ENCODE measurements at regions not wholly inside any gene's neighbourhood (a gene's known extent, or its start where the extent isn't known, plus 50 kb on each side); places are given as distances from the start of the nearest gene placed in this dataset.

DNA sequence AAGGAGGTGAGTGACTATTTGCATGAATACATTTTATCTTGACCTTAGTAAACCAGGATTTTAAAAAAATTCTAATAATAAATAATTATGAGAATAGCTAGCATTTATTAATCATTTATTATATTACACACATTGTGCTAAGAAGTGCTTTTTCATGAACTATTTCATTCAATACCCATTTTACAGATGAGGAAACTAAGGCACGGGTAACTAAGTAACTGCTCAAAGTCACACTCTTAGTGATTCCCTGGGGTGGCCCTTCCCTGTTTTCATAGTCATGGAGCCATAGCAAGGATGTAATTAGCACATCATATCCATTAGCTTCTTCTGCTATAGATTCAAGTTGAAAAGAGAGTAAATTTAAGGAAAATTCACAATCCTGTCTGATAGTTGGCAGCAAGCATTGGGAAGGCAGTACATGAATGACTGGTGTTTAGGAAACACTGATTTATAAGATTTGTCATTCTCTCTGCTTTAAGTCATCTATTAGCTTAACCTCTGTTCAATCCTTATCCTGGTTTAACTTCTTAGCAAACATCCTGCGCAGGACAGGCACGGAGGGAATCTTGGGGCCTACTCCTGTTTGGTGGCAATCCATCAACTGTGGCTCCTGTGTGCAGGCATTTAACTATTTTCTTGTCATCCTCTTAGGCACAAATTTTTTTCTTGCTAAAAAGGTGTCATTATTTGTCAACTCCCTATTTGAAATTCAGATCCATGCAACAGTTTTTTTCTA is 68.3 kb downstream of the RIN2 start:
- 100% methylated on average over 3 of the region's 3 CpGs for WGBS (ENCODE audit: insufficient coverage)

DNA sequence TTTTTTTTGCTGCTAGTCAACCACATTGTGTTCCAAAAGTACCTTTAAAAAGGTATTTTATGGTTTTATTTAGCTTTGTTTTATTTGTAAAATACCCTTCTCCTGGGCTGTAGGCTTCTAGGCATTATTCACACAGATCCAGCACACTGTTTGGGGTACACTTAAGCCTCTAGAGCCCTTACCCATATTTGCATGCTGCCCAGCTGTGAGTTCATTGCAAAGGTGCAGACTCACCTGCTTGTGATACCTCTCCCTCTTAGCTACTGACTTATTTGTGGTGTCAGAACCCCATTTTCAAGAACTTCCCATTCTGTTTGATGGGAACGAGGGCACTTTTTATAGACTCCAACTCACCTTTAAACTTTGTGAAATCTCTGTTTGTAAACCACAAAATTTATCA is 69.8 kb downstream of the RIN2 start:
- H4K20me1 ChIP-seq (ENCODE audit: control insufficient read depth, insufficient read depth, low read length, poor library complexity, severe bottlenecking), result no peaks in the 10 kb centered on the region
- H2AFZ ChIP-seq (ENCODE audit: insufficient read depth, low read depth, low read length, poor library complexity, severe bottlenecking), result no peak overlapping the region
- CTCF ChIA-PET, result interaction anchor here (0.6 to 4.1 kb wide), 32 partner anchors 9 to 201 kb away, joined by 3 to 34 read pairs (median 4); no protein-coding TSS in a partner anchor
- no peaks in the 10 kb centered on the region for H3K27me3 ChIP-seq (replicated peaks in 1 of 4; ENCODE audit: control extremely low read depth in 1 of 4, control insufficient read depth in 3 of 4, insufficient read depth in 4 of 4, low read length in 3 of 4)
- Mint-ChIP-seq H3K4me1 (peaks cover 63% of the 10 kb centered on the region), H3K27me3 (no peaks in the 10 kb centered on the region), H3K9me3 (ENCODE audit: insufficient read depth) (no peaks in the 10 kb centered on the region), H3K4me3 (peak overlapping the region; percentile 12), H3K27ac (peak overlapping the region; percentile 66)
- peak overlapping the region; percentile 48 for H3K4me2 ChIP-seq (replicated peaks; ENCODE audit: low read depth, low read length, poor library complexity, severe bottlenecking)
- 22% methylated on average over 1 of the region's 1 CpG for WGBS (ENCODE audit: insufficient coverage)
- H3K27ac ChIP-seq (ENCODE audit: low read length in 2 of 2), result peak overlapping the region; percentile 44 to 48
- DNase-seq (no peak), ATAC-seq (ENCODE audit: low read depth) (peak; percentile 35)
- POLR2A ChIA-PET, result interaction anchor here (0.6 to 1.4 kb wide), 3 partner anchors 12 to 145 kb away, joined by 3 to 7 read pairs (median 4); no protein-coding TSS in a partner anchor
- H3K9ac ChIP-seq (ENCODE audit: low read length), result no peak overlapping the region
- no peaks in the 10 kb centered on the region for H3K79me2 ChIP-seq (ENCODE audit: control insufficient read depth, insufficient read depth, low read length)
- H3K4me3 ChIP-seq (ENCODE audit: control extremely low read depth in 1 of 5, extremely low read depth in 1 of 5, insufficient read depth in 1 of 5, low read depth in 2 of 5, low read length in 4 of 5), result no peak overlapping the region
- H3K9me3 ChIP-seq (ENCODE audit: control extremely low read depth in 1 of 3, control insufficient read depth in 2 of 3, insufficient read depth in 1 of 3, low read length in 2 of 3), result no peaks in the 10 kb centered on the region
- intact Hi-C loops (cut with micrococcal nuclease), result loop anchor here (1.0 kb wide), 5 partner anchors 13 to 167 kb away; no protein-coding TSS in a partner anchor
- no peaks in the 10 kb centered on the region for H3K36me3 ChIP-seq (replicated peaks in 1 of 2; ENCODE audit: control extremely low read depth in 1 of 2, control insufficient read depth in 1 of 2, extremely low read depth in 1 of 2, insufficient read depth in 2 of 2, low read length in 1 of 2)
- peaks cover 59 to 63% of the 10 kb centered on the region in 2 donors for H3K4me1 ChIP-seq (ENCODE audit: control insufficient read depth in 2 of 2, insufficient read depth in 2 of 2, low read length in 2 of 2)
- TF ChIP-seq, protein P1, sequence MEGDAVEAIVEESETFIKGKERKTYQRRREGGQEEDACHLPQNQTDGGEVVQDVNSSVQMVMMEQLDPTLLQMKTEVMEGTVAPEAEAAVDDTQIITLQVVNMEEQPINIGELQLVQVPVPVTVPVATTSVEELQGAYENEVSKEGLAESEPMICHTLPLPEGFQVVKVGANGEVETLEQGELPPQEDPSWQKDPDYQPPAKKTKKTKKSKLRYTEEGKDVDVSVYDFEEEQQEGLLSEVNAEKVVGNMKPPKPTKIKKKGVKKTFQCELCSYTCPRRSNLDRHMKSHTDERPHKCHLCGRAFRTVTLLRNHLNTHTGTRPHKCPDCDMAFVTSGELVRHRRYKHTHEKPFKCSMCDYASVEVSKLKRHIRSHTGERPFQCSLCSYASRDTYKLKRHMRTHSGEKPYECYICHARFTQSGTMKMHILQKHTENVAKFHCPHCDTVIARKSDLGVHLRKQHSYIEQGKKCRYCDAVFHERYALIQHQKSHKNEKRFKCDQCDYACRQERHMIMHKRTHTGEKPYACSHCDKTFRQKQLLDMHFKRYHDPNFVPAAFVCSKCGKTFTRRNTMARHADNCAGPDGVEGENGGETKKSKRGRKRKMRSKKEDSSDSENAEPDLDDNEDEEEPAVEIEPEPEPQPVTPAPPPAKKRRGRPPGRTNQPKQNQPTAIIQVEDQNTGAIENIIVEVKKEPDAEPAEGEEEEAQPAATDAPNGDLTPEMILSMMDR (IDR thresholded peaks at IDR 0.05), result no peak
- TF ChIP-seq EZH2 (IDR thresholded peaks at IDR 0.05; ENCODE audit: borderline replicate concordance, insufficient read depth, low read depth, low read length, poor library complexity, severe bottlenecking), result no peak

More for the DNA sequence above, 68.3 kb downstream of the RIN2 start:
- POLR2A ChIA-PET, result interaction anchor here (0.6 to 1.1 kb wide), 2 partner anchors 11 to 950 kb away, joined by 3 to 4 read pairs; no protein-coding TSS in a partner anchor
- TF ChIP-seq EZH2 (IDR thresholded peaks at IDR 0.05; ENCODE audit: borderline replicate concordance, insufficient read depth, low read depth, low read length, poor library complexity, severe bottlenecking), result no peak
- TF ChIP-seq, protein P1 (IDR thresholded peaks at IDR 0.05), result no peak
- H3K4me1 Mint-ChIP-seq, result peaks cover 68% of the 10 kb centered on the region
- ATAC-seq (ENCODE audit: low read depth) (no peak), DNase-seq (no peak)
- CTCF ChIA-PET, result interaction anchor here (1.0 to 4.1 kb wide), 8 partner anchors 8 to 169 kb away, joined by 3 to 27 read pairs (median 7); no protein-coding TSS in a partner anchor
- Histone ChIP-seq H3K4me2 (replicated peaks; ENCODE audit: low read depth, low read length, poor library complexity, severe bottlenecking) (no peak overlapping the region), H3K9ac (ENCODE audit: low read length) (no peak overlapping the region), H3K27me3 (replicated peaks in 1 of 4; ENCODE audit: control extremely low read depth in 1 of 4, control insufficient read depth in 3 of 4, insufficient read depth in 4 of 4, low read length in 3 of 4) (no peaks in the 10 kb centered on the region), H3K27ac (ENCODE audit: low read length in 2 of 2) (no peak overlapping the region), H3K4me3 (ENCODE audit: control extremely low read depth in 1 of 5, extremely low read depth in 1 of 5, insufficient read depth in 1 of 5, low read depth in 2 of 5, low read length in 4 of 5) (no peak overlapping the region), H2AFZ (ENCODE audit: insufficient read depth, low read depth, low read length, poor library complexity, severe bottlenecking) (no peak overlapping the region), H3K36me3 (replicated peaks in 1 of 2; ENCODE audit: control extremely low read depth in 1 of 2, control insufficient read depth in 1 of 2, extremely low read depth in 1 of 2, insufficient read depth in 2 of 2, low read length in 1 of 2) (no peaks in the 10 kb centered on the region), H4K20me1 (ENCODE audit: control insufficient read depth, insufficient read depth, low read length, poor library complexity, severe bottlenecking) (no peaks in the 10 kb centered on the region), H3K4me1 (ENCODE audit: control insufficient read depth in 2 of 2, insufficient read depth in 2 of 2, low read length in 2 of 2) (peaks cover 61 to 66% of the 10 kb centered on the region in 2 donors), H3K79me2 (ENCODE audit: control insufficient read depth, insufficient read depth, low read length) (no peaks in the 10 kb centered on the region), H3K9me3 (ENCODE audit: control extremely low read depth in 1 of 3, control insufficient read depth in 2 of 3, insufficient read depth in 1 of 3, low read length in 2 of 3) (no peaks in the 10 kb centered on the region)
- H3K27ac Mint-ChIP-seq, result peak overlapping the region; percentile 42
- H3K4me3 Mint-ChIP-seq, result no peak overlapping the region
- intact Hi-C loops (cut with micrococcal nuclease), result no loop called here
- no peaks in the 10 kb centered on the region for H3K27me3 Mint-ChIP-seq
- no peaks in the 10 kb centered on the region for H3K9me3 Mint-ChIP-seq (ENCODE audit: insufficient read depth)
